A549 (cell line): ENCODE measurements at regions not wholly inside any gene's neighbourhood (a gene's known extent, or its start where the extent isn't known, plus 50 kb on each side); places are given as distances from the start of the nearest gene placed in this dataset.

Source experiments
- ATAC-seq, 2 experiments: fragments of 200-7000 bp in 1 of 2; fragments of >200 bp in 1 of 2; cut with Nextera tagmentation in 1 of 2; cut with Tn5 transposase in 1 of 2; 3 replicates each; pipeline versions ENCODE4 v1.8.0 to v1.9.1; 2018 to 2020; ENCODE audit warnings: mild to moderate bottlenecking in 1 of 2, moderate library complexity in 1 of 2
- CTCF ChIA-PET: fragments of 300-600 bp; sonication (Branson Sonifier 250); formaldehyde crosslinking; extraction: SDS; loops from one replicate; lab custom pipeline; 2021; ENCODE audit warnings: antibody characterized with exemption, inconsistent platforms; lab: Yijun Ruan, JAX
- POLR2A ChIA-PET: fragments of 350-600 bp; formaldehyde crosslinking; extraction: SDS; loops from one replicate; lab custom pipeline; 2021; ENCODE audit warnings: antibody characterized with exemption, inconsistent platforms; lab: Yijun Ruan, JAX
- DNase-seq, 2 experiments: peaks; one replicate each; pipeline versions ENCODE4 v3.0.0 to v3.0.0-alpha.2; 2011 to 2016; ENCODE audit warnings: low read depth in 1 of 2, low spot score in 1 of 2
- FAIRE-seq: peaks from 2 replicates; lab custom pipeline; 2011; peaks lifted over from hg19 to GRCh38; lab: Jason Lieb, UNC
- H3K27ac ChIP-seq, 2 experiments: fragments of >200 bp; sonication (Bioruptor Twin); formaldehyde crosslinking; 3 replicates each; pipeline ENCODE4 v1.5.1; 2016 to 2017
- H3K4me1 ChIP-seq: fragments of >200 bp; sonication (Bioruptor Twin); formaldehyde crosslinking; 3 replicates; pipeline ENCODE4 v1.6.1; 2016
- H3K4me2 ChIP-seq: fragments of >200 bp; sonication (Bioruptor Twin); formaldehyde crosslinking; 3 replicates; pipeline ENCODE4 v1.6.1; 2016
- H3K4me3 ChIP-seq: fragments of >200 bp; sonication (Bioruptor Twin); formaldehyde crosslinking; 3 replicates; pipeline ENCODE4 v1.5.1; 2016
- H3K9me3 ChIP-seq: fragments of >200 bp; sonication (Bioruptor Twin); formaldehyde crosslinking; 3 replicates; pipeline ENCODE4 v1.6.1; 2016
- BCL3 ChIP-seq: fragments of >200 bp; sonication (Bioruptor Twin); formaldehyde crosslinking; IDR thresholded peaks from 3 replicates; pipeline ENCODE4 v1.6.1; 2016
- BHLHE40 ChIP-seq: IDR thresholded peaks from 2 replicates; pipeline ENCODE4 v1.6.1; 2012; ENCODE audit warnings: low read depth, low read length, inconsistent platforms
- CBX2 ChIP-seq: fragments of 200-600 bp; sonication (generic); IDR thresholded peaks from 2 replicates; pipeline ENCODE4 v1.6.1; 2016; ENCODE audit warnings: low read depth, mild to moderate bottlenecking, borderline replicate concordance
- CEBPB ChIP-seq, 2 experiments: fragments of >200 bp in 1 of 2; sonication (Bioruptor Twin) in 1 of 2; formaldehyde crosslinking in 1 of 2; IDR thresholded peaks; 2 replicates each; pipeline ENCODE4 v1.6.1; 2012 to 2016
- CHD4 ChIP-seq: fragments of 200-600 bp; sonication (generic); IDR thresholded peaks from 2 replicates; pipeline ENCODE4 v1.6.1; 2016; ENCODE audit warnings: antibody characterized with exemption, mild to moderate bottlenecking, borderline replicate concordance
- CTCF ChIP-seq: fragments of >200 bp; sonication (Bioruptor Twin); formaldehyde crosslinking; IDR thresholded peaks from 3 replicates; pipeline ENCODE4 v1.5.1; 2016
- EHMT2 ChIP-seq: fragments of 200-600 bp; sonication (generic); IDR thresholded peaks from 2 replicates; pipeline ENCODE4 v1.6.1; 2016; ENCODE audit warnings: antibody characterized with exemption, low read depth, mild to moderate bottlenecking, moderate library complexity
- ESRRA ChIP-seq: fragments of 150-350 bp; IDR thresholded peaks from 2 replicates; pipeline ENCODE4 v1.6.1; 2014; ENCODE audit warnings: mild to moderate bottlenecking, low read length, borderline replicate concordance
- FOSB ChIP-seq: fragments of 250-450 bp; sonication (Bioruptor Pico); IDR thresholded peaks from 2 replicates; pipeline ENCODE4 v1.5.0; 2020; ENCODE audit warnings: mild to moderate bottlenecking, moderate library complexity
- FOSL2 ChIP-seq, 2 experiments: fragments of 450-650 bp in 1 of 2; fragments of >200 bp in 1 of 2; sonication (Bioruptor Twin) in 1 of 2; formaldehyde crosslinking; IDR thresholded peaks; 2 replicates each; pipeline versions ENCODE4 v1.5.0 to v1.6.1; 2016 to 2020; ENCODE audit warnings: mild to moderate bottlenecking in 1 of 2, moderate library complexity in 1 of 2
- HDAC2 ChIP-seq: fragments of 200-600 bp; sonication (generic); IDR thresholded peaks from 2 replicates; pipeline ENCODE4 v1.6.1; 2016
- HES2 ChIP-seq: fragments of >200 bp; sonication (Bioruptor Twin); formaldehyde crosslinking; IDR thresholded peaks from 2 replicates; pipeline ENCODE4 v1.6.1; 2016
- KDM1A ChIP-seq: fragments of 200-600 bp; sonication (generic); IDR thresholded peaks from 2 replicates; pipeline ENCODE4 v1.6.1; 2016; ENCODE audit warnings: low read depth, mild to moderate bottlenecking
- KDM5A ChIP-seq: fragments of 200-600 bp; sonication (generic); IDR thresholded peaks from 2 replicates; pipeline ENCODE4 v1.6.1; 2016; ENCODE audit warnings: antibody characterized with exemption, mild to moderate bottlenecking
- MAZ ChIP-seq: fragments of 150-350 bp; IDR thresholded peaks from 2 replicates; pipeline ENCODE4 v1.6.1; 2014; ENCODE audit warnings: antibody characterized with exemption, low read depth, low read length, borderline replicate concordance
- NFE2L2 ChIP-seq: fragments of 150-350 bp; conservative IDR thresholded peaks from 2 replicates; pipeline ENCODE4 v1.6.1; 2014; ENCODE audit warnings: low read length
- NPAS2 ChIP-seq: fragments of 250-450 bp; sonication (Bioruptor Pico); IDR thresholded peaks from 2 replicates; pipeline ENCODE4 v1.8.0; 2022; ENCODE audit warnings: mild to moderate bottlenecking, moderate library complexity, borderline replicate concordance
- PHF8 ChIP-seq: fragments of 200-600 bp; sonication (generic); IDR thresholded peaks from 2 replicates; pipeline ENCODE4 v1.6.1; 2016; ENCODE audit warnings: low read depth, mild to moderate bottlenecking, antibody characterized with exemption, moderate library complexity, borderline replicate concordance
- SMC3 ChIP-seq: fragments of >200 bp; sonication (Bioruptor Twin); formaldehyde crosslinking; IDR thresholded peaks from 3 replicates; pipeline ENCODE4 v1.6.1; 2018; ENCODE audit warnings: inconsistent platforms
- SREBF2 ChIP-seq: fragments of 450-650 bp; IDR thresholded peaks from 2 replicates; pipeline ENCODE4 v1.6.1; 2014; ENCODE audit warnings: mild to moderate bottlenecking, moderate library complexity
- TFCP2L1 ChIP-seq: fragments of 250-450 bp; sonication (Bioruptor Pico); IDR thresholded peaks from 2 replicates; pipeline ENCODE4 v1.5.0; 2021; ENCODE audit warnings: mild to moderate bottlenecking
- TP53 ChIP-seq: fragments of 250-450 bp; sonication (Bioruptor Pico); IDR thresholded peaks from 2 replicates; pipeline ENCODE4 v1.5.0; 2021; ENCODE audit warnings: mild to moderate bottlenecking, moderate library complexity
- ZSCAN20 ChIP-seq: fragments of 250-450 bp; sonication (Bioruptor Pico); IDR thresholded peaks from 2 replicates; pipeline ENCODE4 v1.8.0; 2022; ENCODE audit warnings: mild to moderate bottlenecking, moderate library complexity
- WGBS: methylation state at CpG from one replicate; pipeline ENCODE4 v1.1.6; 2017; ENCODE audit errors: missing lambda C conversion rate; 5-methylcytosine and 5-hydroxymethylcytosine counted together
- TF ChIP-seq, protein P1 (sequence below): IDR thresholded peaks from 2 replicates; pipeline ENCODE4 v1.6.1; 2012

- TF ChIP-seq FOSL2 (IDR thresholded peaks at IDR 0.05): no peak
- no peak for TF ChIP-seq FOSL2 (CRISPR knock-in tag; IDR thresholded peaks at IDR 0.05)
- TF ChIP-seq NFE2L2: no peak
- TF ChIP-seq PHF8: no peak
- no peak for TF ChIP-seq KDM1A
- TF ChIP-seq SMC3: no peak
- no peak for TF ChIP-seq SREBF2
- no peak for TF ChIP-seq CEBPB (IDR thresholded peaks at IDR 0.05)
- no peak for TF ChIP-seq CBX2
- TF ChIP-seq, protein P1, sequence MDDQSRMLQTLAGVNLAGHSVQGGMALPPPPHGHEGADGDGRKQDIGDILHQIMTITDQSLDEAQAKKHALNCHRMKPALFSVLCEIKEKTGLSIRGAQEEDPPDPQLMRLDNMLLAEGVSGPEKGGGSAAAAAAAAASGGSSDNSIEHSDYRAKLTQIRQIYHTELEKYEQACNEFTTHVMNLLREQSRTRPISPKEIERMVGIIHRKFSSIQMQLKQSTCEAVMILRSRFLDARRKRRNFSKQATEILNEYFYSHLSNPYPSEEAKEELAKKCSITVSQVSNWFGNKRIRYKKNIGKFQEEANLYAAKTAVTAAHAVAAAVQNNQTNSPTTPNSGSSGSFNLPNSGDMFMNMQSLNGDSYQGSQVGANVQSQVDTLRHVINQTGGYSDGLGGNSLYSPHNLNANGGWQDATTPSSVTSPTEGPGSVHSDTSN: no peak
- no peak for TF ChIP-seq BHLHE40
- no peak for TF ChIP-seq HES2
- TF ChIP-seq HDAC2: no peak
- no peak for TF ChIP-seq TFCP2L1 (CRISPR knock-in tag)
- TF ChIP-seq MAZ: no peak
- no peak for TF ChIP-seq CHD4
- TF ChIP-seq NPAS2 (CRISPR knock-in tag): no peak
- no peak for TF ChIP-seq KDM5A
- ChIA-PET POLR2A (no interaction called here), CTCF (no interaction called here)
- H3K9me3 ChIP-seq: no peaks in the 10 kb centered on the region
- FAIRE-seq (no peak), DNase-seq (no peak), ATAC-seq (no peak)
- H3K4me3 ChIP-seq: no peak overlapping the region
- WGBS: 28% methylated on average over 4 of the region's 4 CpGs
- H3K27ac ChIP-seq: no peak overlapping the region
- H3K4me2 ChIP-seq: no peak overlapping the region
- H3K4me1 ChIP-seq: no peaks in the 10 kb centered on the region
Observed at GRCh38 chr5:98573834-98574320, 199.6 kb upstream of the RGMB start.

GRCh38 chr5:98576275-98576674, 197.2 kb upstream of the RGMB start:
- POLR2A ChIA-PET: no interaction called here
- Histone ChIP-seq H3K4me2 (no peak overlapping the region), H3K27ac (no peak overlapping the region)
- WGBS: 66% methylated on average over 20 of the region's 20 CpGs
- TF ChIP-seq EHMT2 (no peak), ZSCAN20 (CRISPR knock-in tag) (no peak), FOSB (CRISPR knock-in tag) (no peak), TP53 (no peak), ESRRA (no peak), CTCF (no peak), BCL3 (no peak)
- TF ChIP-seq, all 56 proteins: peak for 0
- no peak for ATAC-seq
- Histone ChIP-seq H3K4me1 (no peaks in the 10 kb centered on the region), H3K9me3 (no peaks in the 10 kb centered on the region), H3K4me3 (no peak overlapping the region)
- DNase-seq: no peak
- FAIRE-seq: peak; percentile 7
- CTCF ChIA-PET: no interaction called here
